ENCODE measurements at regions not wholly inside any gene's neighbourhood (a gene's known extent, or its start where the extent isn't known, plus 50 kb on each side); places are given as distances from the start of the nearest gene placed in this dataset.

DNA sequence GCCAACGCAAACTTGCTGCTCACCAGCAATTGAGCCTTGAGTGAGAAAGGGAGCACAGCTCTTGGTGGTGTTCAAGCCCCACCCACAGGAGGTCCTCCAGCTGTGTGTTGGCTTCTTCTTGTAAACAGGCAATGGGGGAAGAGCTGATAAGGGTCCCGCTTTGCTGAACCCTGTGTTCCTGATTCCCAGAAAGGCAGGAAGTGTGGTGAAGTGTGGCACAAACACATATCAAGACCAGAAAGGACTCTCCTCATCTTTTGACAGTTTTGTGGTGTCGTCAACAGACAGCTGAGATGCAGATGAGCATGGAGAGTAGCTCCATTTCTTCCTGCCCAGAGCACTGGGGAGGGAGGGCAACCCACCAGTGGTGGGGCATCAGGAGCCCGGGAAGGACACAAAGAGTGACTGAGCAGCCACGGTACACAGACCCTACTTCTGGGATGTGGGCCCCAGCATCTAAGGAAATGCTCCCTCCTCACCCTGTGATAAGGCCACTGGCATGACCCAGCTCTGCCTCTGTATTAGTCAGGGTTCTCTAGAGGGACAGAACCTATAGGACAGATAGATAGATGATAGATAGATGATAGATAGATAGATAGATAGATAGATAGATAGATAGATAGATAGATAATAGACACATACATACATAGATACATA, 188.9 kb upstream of the TAB2 start (continued):
- peak in 1 of 2 experiments; percentile 38; a peak in 2 of 4 replicates for TF ChIP-seq MAZ (CRISPR knock-in tag; conservative IDR thresholded peaks at IDR 0.05 in 1 of 2, IDR thresholded peaks at IDR 0.05 in 1 of 2)
- TF ChIP-seq NBN (IDR thresholded peaks at IDR 0.05; ENCODE audit: low read depth): 0 out of 2 replicates have a peak, but pooled peaks have one; percentile 51
- peak; percentile 79 for TF ChIP-seq EP300 (IDR thresholded peaks at IDR 0.05; ENCODE audit: low read length)
- peak; percentile 48 for TF ChIP-seq BHLHE40 (IDR thresholded peaks at IDR 0.05; ENCODE audit: low read length)
- no peak for TF ChIP-seq NFRKB (IDR thresholded peaks at IDR 0.05; ENCODE audit: low read depth)
- peak; percentile 65; the same call in 1 of the 2 replicates for TF ChIP-seq SMAD4 (CRISPR knock-in tag; conservative IDR thresholded peaks at IDR 0.05)
- TF ChIP-seq ZKSCAN3 (CRISPR knock-in tag; IDR thresholded peaks at IDR 0.05): no peak
- TF ChIP-seq ATF7 (IDR thresholded peaks at IDR 0.05): peak; percentile 64
- peak; percentile 97 to 99 for TF ChIP-seq FOXK2 (conservative IDR thresholded peaks at IDR 0.05 in 1 of 2, IDR thresholded peaks at IDR 0.05 in 1 of 2; ENCODE audit: low read depth in 2 of 2)
- TF ChIP-seq MYNN (IDR thresholded peaks at IDR 0.05): peak; percentile 37; the same call in 1 of the 2 replicates
- no peak for TF ChIP-seq MYNN (CRISPR knock-in tag; IDR thresholded peaks at IDR 0.05)
- TF ChIP-seq L3MBTL2 (IDR thresholded peaks at IDR 0.05): peak; percentile 61; the same call in 1 of the 2 replicates
- TF ChIP-seq XRCC5 (IDR thresholded peaks at IDR 0.05; ENCODE audit: low read depth, low read length): peak; percentile 71
- peak; percentile 73 to 79; a peak in 3 of 4 replicates for TF ChIP-seq KDM1A (IDR thresholded peaks at IDR 0.05)
- peak; percentile 59; the same call in 1 of the 2 replicates for TF ChIP-seq CXXC5 (CRISPR knock-in tag; IDR thresholded peaks at IDR 0.05)
- TF ChIP-seq RAD21 (CRISPR knock-in tag; conservative IDR thresholded peaks at IDR 0.05 in 1 of 2, IDR thresholded peaks at IDR 0.05 in 1 of 2): peak; percentile 33 to 52; a peak in 3 of 4 replicates
- no peak for TF ChIP-seq CREBBP (IDR thresholded peaks at IDR 0.05; ENCODE audit: low read depth, low read length)
- TF ChIP-seq SUPT5H (IDR thresholded peaks at IDR 0.05): peak; percentile 31; the same call in 1 of the 2 replicates
- 0 out of 2 replicates have a peak, but pooled peaks have one; percentile 17 for TF ChIP-seq ZNF197 (CRISPR knock-in tag; IDR thresholded peaks at IDR 0.05; ENCODE audit: low read depth)
- no peak for TF ChIP-seq NR4A1 (CRISPR knock-in tag; IDR thresholded peaks at IDR 0.05)
- 0 out of 2 replicates have a peak, but pooled peaks have one; percentile 43 for TF ChIP-seq NR4A1 (tag; IDR thresholded peaks at IDR 0.05)
- TF ChIP-seq ARNT (IDR thresholded peaks at IDR 0.05): peak in 1 of 2 experiments; percentile 56; a peak in 1 of 4 replicates
- peak; percentile 32 for TF ChIP-seq CCNT2 (IDR thresholded peaks at IDR 0.05; ENCODE audit: borderline replicate concordance, extremely low read depth, insufficient read length, low read depth, low read length)
- TF ChIP-seq PHF21A (IDR thresholded peaks at IDR 0.05; ENCODE audit: borderline replicate concordance, low read depth): peak; percentile 85; the same call in 1 of the 2 replicates
- TF ChIP-seq MECOM (CRISPR knock-in tag; IDR thresholded peaks at IDR 0.05): peak; percentile 22; the same call in 1 of the 2 replicates
- peak; percentile 14; the same call in 1 of the 2 replicates for TF ChIP-seq ETV1 (tag; conservative IDR thresholded peaks at IDR 0.05; ENCODE audit: low read depth)
- 0 out of 2 replicates have a peak, but pooled peaks have one; percentile 12 for TF ChIP-seq ZBTB33 (CRISPR knock-in tag; IDR thresholded peaks at IDR 0.05)
- TF ChIP-seq JUND (IDR thresholded peaks at IDR 0.05; ENCODE audit: borderline replicate concordance, low read depth, low read length): peak; percentile 64
- peak; percentile 63; the same call in 1 of the 3 replicates for TF ChIP-seq JUND (tag; IDR thresholded peaks at IDR 0.05; ENCODE audit: borderline replicate concordance, low read depth, low read length)
